ENCODE measurements at regions not wholly inside any gene's neighbourhood (a gene's known extent, or its start where the extent isn't known, plus 50 kb on each side); places are given as distances from the start of the nearest gene placed in this dataset.

DNA sequence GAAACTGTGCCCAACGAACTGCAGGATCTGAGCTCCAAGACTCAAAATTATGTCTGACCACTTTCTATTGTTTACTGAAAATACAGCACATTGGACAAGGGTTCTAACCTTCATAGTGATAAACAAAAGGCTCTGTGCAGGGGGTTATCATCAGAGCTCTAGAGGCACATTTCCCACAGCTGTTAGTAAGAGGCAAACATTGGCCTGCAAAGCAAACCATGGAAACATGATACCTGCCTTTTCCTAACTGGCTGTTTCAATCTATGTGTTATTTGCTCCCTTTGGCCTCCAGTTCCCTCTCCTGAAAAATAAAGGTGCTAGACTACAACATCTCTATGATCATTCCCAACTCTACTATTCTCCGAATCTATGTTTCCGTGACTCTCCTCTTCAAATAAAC is 159.7 kb upstream of the ARHGEF26 start:
- H3K4me1 ChIP-seq = no peaks in the 10 kb centered on the region
- no peak overlapping the region for H3K4me3 ChIP-seq
- intact Hi-C loops (cut with DNase I) = no loop called here
- H3K27ac ChIP-seq = no peak overlapping the region
- TF ChIP-seq, protein P1, sequence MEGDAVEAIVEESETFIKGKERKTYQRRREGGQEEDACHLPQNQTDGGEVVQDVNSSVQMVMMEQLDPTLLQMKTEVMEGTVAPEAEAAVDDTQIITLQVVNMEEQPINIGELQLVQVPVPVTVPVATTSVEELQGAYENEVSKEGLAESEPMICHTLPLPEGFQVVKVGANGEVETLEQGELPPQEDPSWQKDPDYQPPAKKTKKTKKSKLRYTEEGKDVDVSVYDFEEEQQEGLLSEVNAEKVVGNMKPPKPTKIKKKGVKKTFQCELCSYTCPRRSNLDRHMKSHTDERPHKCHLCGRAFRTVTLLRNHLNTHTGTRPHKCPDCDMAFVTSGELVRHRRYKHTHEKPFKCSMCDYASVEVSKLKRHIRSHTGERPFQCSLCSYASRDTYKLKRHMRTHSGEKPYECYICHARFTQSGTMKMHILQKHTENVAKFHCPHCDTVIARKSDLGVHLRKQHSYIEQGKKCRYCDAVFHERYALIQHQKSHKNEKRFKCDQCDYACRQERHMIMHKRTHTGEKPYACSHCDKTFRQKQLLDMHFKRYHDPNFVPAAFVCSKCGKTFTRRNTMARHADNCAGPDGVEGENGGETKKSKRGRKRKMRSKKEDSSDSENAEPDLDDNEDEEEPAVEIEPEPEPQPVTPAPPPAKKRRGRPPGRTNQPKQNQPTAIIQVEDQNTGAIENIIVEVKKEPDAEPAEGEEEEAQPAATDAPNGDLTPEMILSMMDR (IDR thresholded peaks at IDR 0.05) = no peak
- no peak for ATAC-seq
- H3K9me3 ChIP-seq = no peaks in the 10 kb centered on the region
- DNase-seq = no peak
- H3K36me3 ChIP-seq = no peaks in the 10 kb centered on the region
- no peaks in the 10 kb centered on the region for H3K27me3 ChIP-seq (ENCODE audit: low read depth)

GRCh38 chr3:153963012-153963411 is 158.2 kb upstream of the ARHGEF26 start:
- TF ChIP-seq, protein P1 (IDR thresholded peaks at IDR 0.05) = no peak
- no peak overlapping the region for H3K4me3 ChIP-seq
- H3K27me3 ChIP-seq (ENCODE audit: low read depth) = no peaks in the 10 kb centered on the region
- intact Hi-C loops (cut with DNase I) = no loop called here
- no peak for ATAC-seq
- no peak for DNase-seq
- no peaks in the 10 kb centered on the region for H3K36me3 ChIP-seq
- no peaks in the 10 kb centered on the region for H3K4me1 ChIP-seq
- H3K27ac ChIP-seq = no peak overlapping the region
- H3K9me3 ChIP-seq = no peaks in the 10 kb centered on the region

DNA sequence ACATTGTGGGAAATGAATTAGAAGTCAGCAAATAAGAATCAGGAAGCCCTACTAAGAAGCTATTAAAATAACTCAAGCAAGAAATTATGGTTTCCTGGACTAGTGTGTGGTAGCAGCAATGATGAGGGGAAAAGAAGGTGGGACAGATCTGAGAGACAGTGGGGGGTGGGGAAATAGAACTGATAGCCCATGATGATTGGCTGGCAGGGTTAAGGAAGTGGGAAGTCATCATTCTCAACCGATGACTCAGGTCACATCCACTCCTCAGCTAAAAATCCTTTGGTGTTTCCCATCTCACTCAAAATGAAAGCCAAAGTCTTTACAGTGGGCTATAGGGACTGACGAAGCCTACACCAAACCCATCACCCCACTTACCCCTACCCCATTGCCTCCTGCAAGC is 153.9 kb upstream of the ARHGEF26 start:
- no peaks in the 10 kb centered on the region for H3K9me3 ChIP-seq
- ATAC-seq = no peak
- H3K36me3 ChIP-seq = no peaks in the 10 kb centered on the region
- no peak for DNase-seq
- no peaks in the 10 kb centered on the region for H3K27me3 ChIP-seq (ENCODE audit: low read depth)
- no peaks in the 10 kb centered on the region for H3K4me1 ChIP-seq
- no peak overlapping the region for H3K4me3 ChIP-seq
- TF ChIP-seq, protein P1 (IDR thresholded peaks at IDR 0.05) = no peak
- intact Hi-C loops (cut with DNase I) = no loop called here
- no peak overlapping the region for H3K27ac ChIP-seq

- no peak overlapping the region for H3K4me3 ChIP-seq
- intact Hi-C loops (cut with DNase I) = no loop called here
- no peaks in the 10 kb centered on the region for H3K36me3 ChIP-seq
- H3K9me3 ChIP-seq = no peaks in the 10 kb centered on the region
- no peak overlapping the region for H3K27ac ChIP-seq
- TF ChIP-seq, protein P1 (IDR thresholded peaks at IDR 0.05) = no peak
- ATAC-seq = no peak
- DNase-seq = no peak
- H3K27me3 ChIP-seq (ENCODE audit: low read depth) = no peaks in the 10 kb centered on the region
- no peaks in the 10 kb centered on the region for H3K4me1 ChIP-seq
Observed at GRCh38 chr3:153970047-153970446, 151.1 kb upstream of the ARHGEF26 start.

- DNase-seq (no peak), ATAC-seq (no peak)
- Histone ChIP-seq H3K27ac (no peak overlapping the region), H3K36me3 (no peaks in the 10 kb centered on the region), H3K9me3 (no peaks in the 10 kb centered on the region), H3K27me3 (ENCODE audit: low read depth) (no peaks in the 10 kb centered on the region), H3K4me1 (no peaks in the 10 kb centered on the region), H3K4me3 (no peak overlapping the region)
- intact Hi-C loops (cut with DNase I) = no loop called here
- TF ChIP-seq, protein P1 (IDR thresholded peaks at IDR 0.05) = peak; percentile 37
Observed at GRCh38 chr3:153970741-153971347, 150.3 kb upstream of the ARHGEF26 start.
